ENCODE measurements at regions not wholly inside any gene's neighbourhood (a gene's known extent, or its start where the extent isn't known, plus 50 kb on each side); places are given as distances from the start of the nearest gene placed in this dataset.

GRCh38 chr3:145936971-145937370, 224.0 kb downstream of the PLOD2 start:
- Mint-ChIP-seq H3K4me3 (no peak overlapping the region), H3K9me3 (peaks cover 3% of the 10 kb centered on the region), H3K36me3 (no peaks in the 10 kb centered on the region), H3K27ac (no peak overlapping the region), H3K4me1 (no peaks in the 10 kb centered on the region), H3K27me3 (no peaks in the 10 kb centered on the region)
- no peak for DNase-seq (ENCODE audit: low spot score in 2 of 2)
- no peak for ATAC-seq (ENCODE audit: low read depth)

GRCh38 chr3:145939431-145939830, 221.6 kb downstream of the PLOD2 start:
- H3K4me1 Mint-ChIP-seq: no peaks in the 10 kb centered on the region
- H3K36me3 Mint-ChIP-seq: no peaks in the 10 kb centered on the region
- ATAC-seq (ENCODE audit: low read depth): no peak
- H3K27ac Mint-ChIP-seq: no peak overlapping the region
- DNase-seq (ENCODE audit: low spot score in 2 of 2): no peak
- H3K9me3 Mint-ChIP-seq: peaks cover 3% of the 10 kb centered on the region
- no peaks in the 10 kb centered on the region for H3K27me3 Mint-ChIP-seq
- no peak overlapping the region for H3K4me3 Mint-ChIP-seq

GRCh38 chr3:145942052-145942451, 218.9 kb downstream of the PLOD2 start:
- no peaks in the 10 kb centered on the region for H3K9me3 Mint-ChIP-seq
- H3K4me1 Mint-ChIP-seq: no peaks in the 10 kb centered on the region
- no peaks in the 10 kb centered on the region for H3K36me3 Mint-ChIP-seq
- ATAC-seq (ENCODE audit: low read depth) (no peak), DNase-seq (ENCODE audit: low spot score in 2 of 2) (no peak)
- no peak overlapping the region for H3K4me3 Mint-ChIP-seq
- H3K27ac Mint-ChIP-seq: no peak overlapping the region
- H3K27me3 Mint-ChIP-seq: no peaks in the 10 kb centered on the region

GRCh38 chr3:145943952-145944351, 217.0 kb downstream of the PLOD2 start:
- H3K9me3 Mint-ChIP-seq: no peaks in the 10 kb centered on the region
- DNase-seq (ENCODE audit: low spot score in 2 of 2) (no peak), ATAC-seq (ENCODE audit: low read depth) (no peak)
- H3K4me3 Mint-ChIP-seq: no peak overlapping the region
- H3K27me3 Mint-ChIP-seq: no peaks in the 10 kb centered on the region
- no peaks in the 10 kb centered on the region for H3K4me1 Mint-ChIP-seq
- H3K36me3 Mint-ChIP-seq: no peaks in the 10 kb centered on the region
- H3K27ac Mint-ChIP-seq: no peak overlapping the region

GRCh38 chr3:145951441-145951840, 209.5 kb downstream of the PLOD2 start:
- Mint-ChIP-seq H3K9me3 (no peaks in the 10 kb centered on the region), H3K27ac (no peak overlapping the region), H3K27me3 (no peaks in the 10 kb centered on the region), H3K36me3 (no peaks in the 10 kb centered on the region), H3K4me1 (no peaks in the 10 kb centered on the region), H3K4me3 (no peak overlapping the region)
- DNase-seq (ENCODE audit: low spot score in 2 of 2): no peak
- no peak for ATAC-seq (ENCODE audit: low read depth)

- Mint-ChIP-seq H3K4me1 (no peaks in the 10 kb centered on the region), H3K36me3 (no peaks in the 10 kb centered on the region), H3K9me3 (no peaks in the 10 kb centered on the region), H3K4me3 (no peak overlapping the region), H3K27ac (no peak overlapping the region), H3K27me3 (no peaks in the 10 kb centered on the region)
- ATAC-seq (ENCODE audit: low read depth) (no peak), DNase-seq (ENCODE audit: low spot score in 2 of 2) (no peak)
These were observed 208.4 kb downstream of the PLOD2 start for GRCh38 chr3:145952536-145952935.

GRCh38 chr3:145953316-145953715, 207.7 kb downstream of the PLOD2 start:
- Mint-ChIP-seq H3K27me3 (no peaks in the 10 kb centered on the region), H3K4me3 (no peak overlapping the region), H3K4me1 (no peaks in the 10 kb centered on the region), H3K9me3 (peaks cover under 1% of the 10 kb centered on the region), H3K36me3 (no peaks in the 10 kb centered on the region), H3K27ac (no peak overlapping the region)
- ATAC-seq (ENCODE audit: low read depth) (no peak), DNase-seq (ENCODE audit: low spot score in 2 of 2) (no peak)

- Mint-ChIP-seq H3K9me3 (peaks cover 3% of the 10 kb centered on the region), H3K27me3 (no peaks in the 10 kb centered on the region), H3K4me1 (peaks cover 2% of the 10 kb centered on the region), H3K27ac (no peak overlapping the region), H3K36me3 (no peaks in the 10 kb centered on the region), H3K4me3 (no peak overlapping the region)
- ATAC-seq (ENCODE audit: low read depth): no peak
- DNase-seq (ENCODE audit: low spot score in 2 of 2): no peak
These were observed 201.4 kb downstream of the PLOD2 start for GRCh38 chr3:145959457-145960088.

GRCh38 chr3:145963111-145963510, 197.9 kb downstream of the PLOD2 start:
- ATAC-seq (ENCODE audit: low read depth) (no peak), DNase-seq (ENCODE audit: low spot score in 2 of 2) (no peak)
- H3K27me3 Mint-ChIP-seq: no peaks in the 10 kb centered on the region
- peaks cover 2% of the 10 kb centered on the region for H3K4me1 Mint-ChIP-seq
- no peaks in the 10 kb centered on the region for H3K36me3 Mint-ChIP-seq
- H3K4me3 Mint-ChIP-seq: no peak overlapping the region
- H3K9me3 Mint-ChIP-seq: peaks cover 5% of the 10 kb centered on the region
- no peak overlapping the region for H3K27ac Mint-ChIP-seq

GRCh38 chr3:145967043-145967442, 193.9 kb downstream of the PLOD2 start:
- Mint-ChIP-seq H3K27ac (no peak overlapping the region), H3K4me1 (no peaks in the 10 kb centered on the region), H3K4me3 (no peak overlapping the region), H3K27me3 (no peaks in the 10 kb centered on the region), H3K36me3 (no peaks in the 10 kb centered on the region), H3K9me3 (peaks cover 2% of the 10 kb centered on the region)
- ATAC-seq (ENCODE audit: low read depth) (no peak), DNase-seq (ENCODE audit: low spot score in 2 of 2) (no peak)

- H3K36me3 Mint-ChIP-seq: no peaks in the 10 kb centered on the region
- DNase-seq (ENCODE audit: low spot score in 2 of 2) (no peak), ATAC-seq (ENCODE audit: low read depth) (no peak)
- no peaks in the 10 kb centered on the region for H3K27me3 Mint-ChIP-seq
- H3K9me3 Mint-ChIP-seq: no peaks in the 10 kb centered on the region
- no peak overlapping the region for H3K4me3 Mint-ChIP-seq
- H3K27ac Mint-ChIP-seq: no peak overlapping the region
- H3K4me1 Mint-ChIP-seq: no peaks in the 10 kb centered on the region
These were observed 189.8 kb downstream of the PLOD2 start for GRCh38 chr3:145971186-145971585.

- Mint-ChIP-seq H3K36me3 (no peaks in the 10 kb centered on the region), H3K27me3 (no peaks in the 10 kb centered on the region), H3K27ac (no peak overlapping the region), H3K4me3 (no peak overlapping the region), H3K9me3 (peaks cover 2% of the 10 kb centered on the region), H3K4me1 (no peaks in the 10 kb centered on the region)
- no peak for ATAC-seq (ENCODE audit: low read depth)
- no peak for DNase-seq (ENCODE audit: low spot score in 2 of 2)
These were observed 188.1 kb downstream of the PLOD2 start for GRCh38 chr3:145972851-145973250.

- Mint-ChIP-seq H3K4me3 (no peak overlapping the region), H3K36me3 (no peaks in the 10 kb centered on the region), H3K4me1 (no peaks in the 10 kb centered on the region), H3K27ac (no peak overlapping the region), H3K27me3 (no peaks in the 10 kb centered on the region), H3K9me3 (peaks cover 14% of the 10 kb centered on the region)
- ATAC-seq (ENCODE audit: low read depth) (no peak), DNase-seq (ENCODE audit: low spot score in 2 of 2) (no peak)
These were observed 179.9 kb downstream of the PLOD2 start for GRCh38 chr3:145981056-145981455.

- ATAC-seq (ENCODE audit: low read depth): no peak
- DNase-seq (ENCODE audit: low spot score in 2 of 2): no peak
- Mint-ChIP-seq H3K4me1 (no peaks in the 10 kb centered on the region), H3K27me3 (no peaks in the 10 kb centered on the region), H3K27ac (no peak overlapping the region), H3K9me3 (peaks cover 12% of the 10 kb centered on the region), H3K36me3 (no peaks in the 10 kb centered on the region), H3K4me3 (no peak overlapping the region)
These were observed 177.9 kb downstream of the PLOD2 start for GRCh38 chr3:145983101-145983500.
